ENCODE measurements at regions not wholly inside any gene's neighbourhood (a gene's known extent, or its start where the extent isn't known, plus 50 kb on each side); places are given as distances from the start of the nearest gene placed in this dataset.

DNA sequence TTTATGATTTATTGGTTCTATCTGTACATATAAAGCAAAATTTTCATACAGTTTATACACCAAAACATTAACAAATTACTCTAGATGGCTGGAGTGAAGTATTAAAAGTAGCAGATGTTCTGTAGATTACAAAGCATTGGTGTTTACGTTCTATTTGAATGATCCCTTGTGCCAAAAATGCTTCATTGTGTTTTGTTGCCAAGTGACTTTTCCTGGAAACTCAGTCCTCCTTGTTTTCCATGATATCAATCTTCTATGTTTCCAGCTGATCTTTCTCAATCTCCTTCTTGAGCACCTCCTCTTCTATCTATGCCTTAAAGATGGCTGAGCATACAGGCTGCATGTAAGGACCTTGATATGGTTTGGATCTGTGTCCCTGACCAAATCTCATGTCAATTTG lies 263.6 kb upstream of the CTSO start:
- no peak for DNase-seq

DNA sequence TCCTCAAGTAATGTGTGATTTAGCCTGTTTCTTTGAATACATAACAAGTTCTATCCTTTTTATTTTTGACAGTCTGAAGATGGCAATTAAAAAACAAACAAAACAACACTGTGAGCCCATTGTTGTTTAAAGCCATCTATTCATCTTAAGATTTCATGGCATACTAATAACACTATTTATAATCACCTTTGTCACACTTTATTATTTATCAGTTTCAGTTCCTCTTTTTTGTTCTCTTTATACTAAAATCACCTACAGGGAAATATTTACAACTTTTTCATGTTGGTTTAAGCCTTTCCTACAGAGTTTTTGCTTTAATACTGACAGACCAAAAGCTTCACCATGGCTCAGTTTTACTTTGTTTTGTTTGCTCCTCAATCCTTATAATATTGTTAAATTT lies 247.4 kb upstream of the CTSO start:
- DNase-seq: no peak

- no peak for DNase-seq
Observed at GRCh38 chr4:156198511-156198910, 244.8 kb upstream of the CTSO start.

DNA sequence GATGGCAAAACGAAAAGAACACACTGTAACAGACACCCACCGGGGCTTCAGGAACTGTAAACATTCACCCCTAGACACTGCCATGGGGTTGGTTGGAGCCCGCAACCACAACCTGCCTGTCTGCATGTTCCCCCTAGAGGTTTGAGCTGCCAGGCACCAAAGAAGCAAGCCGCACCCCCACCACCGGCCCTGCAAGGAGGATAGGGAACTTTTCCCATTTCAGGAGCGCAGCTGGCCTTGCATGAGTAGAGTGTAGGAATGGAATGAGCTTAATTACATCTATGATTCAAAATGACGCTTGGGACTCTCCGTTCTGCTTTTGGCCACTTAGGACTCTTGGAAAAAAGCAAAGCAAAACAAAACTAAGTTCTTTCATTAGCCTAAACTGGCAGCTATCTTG lies 243.6 kb upstream of the CTSO start:
- no peak for DNase-seq

GRCh38 chr4:156196722-156197121 lies 243.1 kb upstream of the CTSO start:
- DNase-seq: no peak

DNA sequence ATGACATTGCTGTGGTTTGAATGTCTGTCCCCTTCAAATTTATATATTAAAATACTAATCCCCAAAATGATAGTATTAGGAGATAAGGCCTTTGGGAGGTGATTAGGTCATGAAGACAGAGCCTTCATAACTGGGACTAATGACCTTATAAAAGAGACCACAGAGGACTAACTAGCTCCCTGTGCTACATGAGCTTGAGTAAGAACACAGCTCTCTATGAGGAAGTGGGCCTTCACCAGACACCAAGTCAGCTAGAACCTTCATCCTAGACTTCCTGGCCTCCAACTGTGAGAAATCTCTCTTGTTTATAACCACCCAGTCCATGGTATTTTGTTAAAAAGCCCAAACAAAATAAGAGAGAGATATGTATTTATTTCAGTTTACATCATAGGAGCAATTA lies 242.2 kb upstream of the CTSO start:
- DNase-seq: no peak

- DNase-seq: no peak
Observed at GRCh38 chr4:156194896-156195295, 241.2 kb upstream of the CTSO start.

DNA sequence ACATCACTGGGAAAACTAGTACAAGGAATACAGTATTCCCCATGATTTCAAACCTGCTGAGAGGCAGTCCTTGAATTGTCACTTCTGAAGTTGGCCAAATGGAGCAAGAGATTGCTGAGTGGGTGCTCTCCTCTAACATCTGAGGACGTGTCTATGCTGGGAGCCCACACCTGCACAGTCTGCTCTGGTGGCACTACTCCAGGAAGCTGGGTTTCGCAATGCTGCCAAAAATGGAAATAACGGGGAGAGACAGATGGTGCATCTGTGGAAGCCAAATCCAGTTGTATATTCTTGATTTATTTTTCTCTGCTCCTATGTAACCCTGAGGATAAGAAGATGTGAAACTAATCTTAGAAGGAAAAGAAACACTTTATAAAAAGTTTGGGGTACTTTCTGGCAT lies 240.1 kb upstream of the CTSO start:
- DNase-seq: no peak

- DNase-seq: no peak
Observed at GRCh38 chr4:156193106-156193505, 239.4 kb upstream of the CTSO start.

- DNase-seq: no peak
Observed at GRCh38 chr4:156192033-156192432, 238.4 kb upstream of the CTSO start.

- no peak for DNase-seq
Observed at GRCh38 chr4:156191044-156191781, 237.5 kb upstream of the CTSO start.

- no peak for DNase-seq
Observed at GRCh38 chr4:156190615-156191014, 236.9 kb upstream of the CTSO start.

DNA sequence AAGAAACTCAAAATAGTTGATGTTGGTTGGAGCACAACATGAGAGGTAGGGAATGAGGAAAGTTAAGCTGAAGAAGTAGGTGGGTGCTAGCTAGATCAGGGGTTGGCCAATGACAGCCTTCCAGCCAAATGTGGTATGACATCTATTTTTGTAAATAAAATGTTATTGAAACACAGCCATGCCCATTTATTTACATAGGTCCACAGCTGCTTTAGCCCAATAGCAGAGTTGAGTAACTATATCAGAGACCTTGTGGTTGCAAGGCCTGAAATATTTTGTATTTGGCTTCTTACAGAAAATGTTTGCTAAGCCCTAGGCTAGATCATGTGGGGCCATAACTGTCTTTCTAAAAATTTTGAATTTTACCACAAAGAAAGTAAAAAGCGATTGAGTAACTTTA lies 234.9 kb upstream of the CTSO start:
- DNase-seq: no peak

DNA sequence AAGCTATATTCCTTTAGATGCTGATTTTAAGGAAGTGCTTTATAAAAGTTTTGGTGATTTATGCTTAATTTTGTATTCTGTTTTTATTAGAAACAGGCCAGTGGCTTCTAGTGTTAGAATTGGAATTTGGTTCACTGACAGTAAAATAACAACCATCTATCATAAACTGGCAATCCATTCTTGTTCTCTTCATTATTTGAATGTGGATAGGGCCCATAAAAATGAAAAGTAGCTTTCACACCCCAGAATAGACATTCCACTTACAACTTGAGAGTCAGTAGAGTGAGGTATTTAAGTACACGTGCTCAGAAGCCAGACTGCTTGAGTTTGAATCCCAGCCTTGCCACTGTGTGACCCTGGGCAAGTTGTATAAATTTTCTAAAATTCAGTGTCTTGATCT lies 232.4 kb upstream of the CTSO start:
- DNase-seq: no peak

GRCh38 chr4:156185514-156186055 lies 231.9 kb upstream of the CTSO start:
- DNase-seq: no peak

GRCh38 chr4:156182269-156182668 lies 228.6 kb upstream of the CTSO start:
- no peak for DNase-seq

GRCh38 chr4:156177941-156178340 lies 224.3 kb upstream of the CTSO start:
- DNase-seq: no peak

GRCh38 chr4:156176896-156177295 lies 223.2 kb upstream of the CTSO start:
- no peak for DNase-seq

GRCh38 chr4:156173937-156174336 lies 220.3 kb upstream of the CTSO start:
- no peak for DNase-seq

GRCh38 chr4:156173486-156173885 lies 219.8 kb upstream of the CTSO start:
- no peak for DNase-seq

DNA sequence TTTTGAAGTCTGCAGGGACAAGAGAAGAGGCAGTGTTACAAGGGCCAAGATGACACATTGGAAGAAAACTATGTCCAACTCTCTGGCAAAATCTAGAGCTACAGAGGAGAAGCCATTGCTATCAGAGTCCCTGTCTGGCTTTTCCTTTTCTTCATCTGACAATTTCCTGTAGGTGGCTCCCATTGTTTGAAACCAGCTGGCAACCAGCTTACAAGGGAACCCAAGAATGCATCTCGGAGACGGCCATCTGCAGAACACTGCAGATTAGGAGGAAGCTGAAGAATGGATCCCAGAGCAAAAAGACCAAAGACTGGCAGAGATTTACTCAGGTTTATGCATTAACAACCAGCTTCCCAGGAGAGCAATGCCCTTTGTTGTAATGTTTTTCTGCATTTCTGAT lies 216.2 kb upstream of the CTSO start:
- no peak for DNase-seq

GRCh38 chr4:156169011-156169410 lies 215.3 kb upstream of the CTSO start:
- peak; percentile 11 for DNase-seq

DNA sequence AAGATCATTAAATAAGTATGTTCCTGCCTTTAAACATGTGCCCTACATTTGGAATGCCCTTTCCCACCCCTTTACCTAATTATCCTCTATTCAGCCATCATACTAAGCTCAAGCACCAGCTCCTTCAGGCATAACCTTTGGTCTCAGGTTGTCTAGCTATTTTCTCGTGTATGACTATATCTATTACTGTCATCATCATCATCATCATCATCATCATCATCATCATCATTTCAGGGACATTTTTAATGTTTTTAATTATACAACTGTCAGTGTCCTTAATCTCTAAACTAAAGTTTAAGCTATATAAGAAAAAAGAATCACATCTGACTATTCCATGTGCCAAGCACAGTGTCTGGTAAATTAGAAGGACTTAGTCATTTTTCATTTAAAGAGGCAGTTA lies 214.6 kb upstream of the CTSO start:
- DNase-seq: no peak

DNA sequence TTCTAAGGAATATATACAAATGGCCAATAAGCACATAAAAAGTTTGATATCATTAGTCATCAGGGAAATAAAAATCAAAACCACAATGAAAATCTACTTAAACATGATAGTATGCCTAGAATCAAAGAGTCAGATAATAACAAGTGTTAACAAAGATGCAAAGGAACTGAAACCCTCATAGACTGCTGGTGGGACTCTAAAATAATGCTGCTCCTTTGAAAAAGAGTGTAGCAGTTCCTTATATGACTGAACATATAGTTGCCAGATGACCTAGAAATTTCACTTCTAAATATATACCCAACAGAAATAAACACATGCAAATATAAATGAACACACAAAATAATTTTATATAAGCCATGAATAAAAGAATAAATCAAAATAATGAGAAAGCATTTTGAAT lies 205.1 kb upstream of the CTSO start:
- DNase-seq: no peak

DNA sequence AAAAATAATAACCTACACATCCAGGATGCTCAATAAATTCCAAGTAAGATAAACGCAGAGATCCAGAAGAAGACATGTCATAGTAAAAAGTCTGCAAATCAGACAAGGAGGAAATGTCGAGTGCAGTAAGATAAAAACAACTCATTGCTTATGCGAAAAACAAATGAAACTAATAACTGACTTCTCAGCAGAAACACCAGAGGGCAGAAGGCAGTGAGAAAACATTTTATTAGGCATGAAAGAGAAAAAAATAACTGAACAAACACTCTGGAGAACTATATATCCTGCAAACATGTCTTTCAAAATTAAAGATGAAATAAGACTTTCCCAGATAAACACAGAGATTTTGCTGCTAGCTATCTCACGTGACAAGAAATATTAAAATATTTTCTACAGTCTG lies 201.3 kb upstream of the CTSO start:
- no peak for DNase-seq
